ENCODE measurements at regions not wholly inside any gene's neighbourhood (a gene's known extent, or its start where the extent isn't known, plus 50 kb on each side); places are given as distances from the start of the nearest gene placed in this dataset.

- TF ChIP-seq CTCF (IDR thresholded peaks at IDR 0.05) = no peak
- no peak for TF ChIP-seq POLR2A (IDR thresholded peaks at IDR 0.05)
These were observed 753.9 kb downstream of the COL12A1 start for GRCh38 chr6:74451953-74452352.

All from uterus (tissue), 2 donors.